GM12892 (cell line): ENCODE measurements at regions not wholly inside any gene's neighbourhood (a gene's known extent, or its start where the extent isn't known, plus 50 kb on each side); places are given as distances from the start of the nearest gene placed in this dataset.

ENCODE experiments used
- POLR2A ChIP-seq: IDR thresholded peaks from 2 replicates; pipeline ENCODE4 v1.6.1; 2011; ENCODE audit warnings: low read depth, low read length, control low read depth
- POLR2AphosphoS5 ChIP-seq: IDR thresholded peaks from 2 replicates; pipeline ENCODE4 v1.6.1; 2011; ENCODE audit warnings: low read depth, low read length, control low read depth
- TAF1 ChIP-seq: IDR thresholded peaks from 2 replicates; pipeline ENCODE4 v1.6.1; 2011; ENCODE audit warnings: low read depth, mild to moderate bottlenecking, control low read depth, low read length, borderline replicate concordance

DNA sequence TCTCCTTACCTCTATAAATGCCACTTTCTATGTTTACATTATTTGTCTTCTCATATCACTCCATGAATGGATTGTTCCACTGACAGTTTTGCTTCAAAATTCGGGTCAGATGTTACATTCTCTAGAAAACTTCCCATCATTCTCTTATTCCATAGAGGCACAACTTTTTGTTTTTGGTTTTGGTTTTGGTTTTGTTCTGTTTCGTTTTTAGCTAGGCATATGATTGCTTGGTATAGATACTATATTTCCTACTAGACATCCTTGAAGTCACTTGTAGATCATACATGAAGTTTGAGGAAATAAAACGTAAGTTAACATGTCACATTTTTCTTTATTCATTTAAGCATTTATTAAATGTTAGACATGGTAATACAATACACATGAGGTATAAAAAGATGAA, 961.0 kb downstream of the PCDH18 start:
- TF ChIP-seq POLR2A (no peak), POLR2AphosphoS5 (no peak), TAF1 (no peak)
